ENCODE measurements at regions not wholly inside any gene's neighbourhood (a gene's known extent, or its start where the extent isn't known, plus 50 kb on each side); places are given as distances from the start of the nearest gene placed in this dataset.

GRCh38 chr2:167715932-167716331 is 531.5 kb downstream of the STK39 start:
- no peak for TF ChIP-seq CTCF (IDR thresholded peaks at IDR 0.05)
- TF ChIP-seq POLR2A (IDR thresholded peaks at IDR 0.05), result no peak
